Gastrocnemius medialis (tissue), 4 donors: ENCODE measurements at regions not wholly inside any gene's neighbourhood (a gene's known extent, or its start where the extent isn't known, plus 50 kb on each side); places are given as distances from the start of the nearest gene placed in this dataset.

Experiments used
- ATAC-seq, 2 donors: fragments of 150-250 bp; one replicate each; pipeline ENCODE4 v1.9.1; 2016
- DNase-seq, 2 donors: peaks; one replicate each; pipeline ENCODE4 v3.0.0-alpha.2; 2019
- H3K27ac ChIP-seq, 4 donors: fragments of 200-600 bp; sonication (generic); 1 replicate in 1 of 4; 2 replicates in 3 of 4; pipeline ENCODE4 v1.5.1; 2016 to 2018; ENCODE audit warnings: mild to moderate bottlenecking in 2 of 4, moderate library complexity in 1 of 4
- H3K27me3 ChIP-seq, 3 donors: fragments of 200-600 bp; sonication (generic) in 2 of 3; 1 replicate in 1 of 3; 2 replicates in 2 of 3; pipeline versions ENCODE4 v1.5.1 to v1.6.0; 2016 to 2019; ENCODE audit warnings: mild to moderate bottlenecking in 1 of 3, moderate library complexity in 1 of 3
- H3K36me3 ChIP-seq, 2 donors: fragments of 200-600 bp; sonication (generic) in 1 of 2; one replicate each; pipeline ENCODE4 v1.5.1; 2017 to 2018
- H3K4me1 ChIP-seq, 2 donors: fragments of 200-600 bp; sonication (generic) in 1 of 2; one replicate each; pipeline ENCODE4 v1.5.1; 2016 to 2017; ENCODE audit warnings: mild to moderate bottlenecking in 2 of 2
- H3K4me3 ChIP-seq, 4 donors: fragments of 200-600 bp; sonication (generic) in 3 of 4; 1 replicate in 1 of 4; 2 replicates in 3 of 4; pipeline ENCODE4 v1.5.1; 2016 to 2019; ENCODE audit warnings: mild to moderate bottlenecking in 2 of 4
- H3K9me3 ChIP-seq, 3 donors: fragments of 200-600 bp; sonication (generic) in 2 of 3; 1 replicate in 1 of 3; 2 replicates in 2 of 3; pipeline ENCODE4 v1.5.1; 2016 to 2019
- CTCF ChIP-seq, 5 experiments: fragments of 450-650 bp in 3 of 5; fragments of 200-600 bp in 2 of 5; sonication (generic) in 2 of 5; IDR thresholded peaks in 4 of 5; conservative IDR thresholded peaks in 1 of 5; 1 replicate in 4 of 5; 2 replicates in 1 of 5; pipeline ENCODE4 v1.5.1; 2016 to 2019; ENCODE audit warnings: antibody characterized with exemption in 5 of 5, mild to moderate bottlenecking in 3 of 5, moderate library complexity in 3 of 5
- POLR2A ChIP-seq, 2 donors: fragments of 450-650 bp; IDR thresholded peaks; one replicate each; pipeline ENCODE4 v1.6.1; 2017; ENCODE audit warnings: antibody characterized with exemption in 2 of 2, mild to moderate bottlenecking in 2 of 2, moderate library complexity in 2 of 2
- in situ Hi-C, 4 donors: fragments of 200-750 bp; cut with MboI; loops; one replicate each; pipeline versions ENCODE4 v1.15.0 to v1.8.0; 2017; ENCODE audit warnings: low sequenced_read_pairs in 4 of 4
- intact Hi-C: fragments of 100-400 bp; cut with DNase I; formaldehyde crosslinking; loops from one replicate; pipeline ENCODE4 v1.15.1; 2023; ENCODE audit warnings: low total_unique reads

- ATAC-seq, result no peak
- in situ Hi-C loops, result no loop called here
- no peak for DNase-seq
- Histone ChIP-seq H3K27ac (no peak overlapping the region), H3K9me3 (no peaks in the 10 kb centered on the region), H3K36me3 (no peaks in the 10 kb centered on the region), H3K27me3 (no peaks in the 10 kb centered on the region), H3K4me3 (no peak overlapping the region), H3K4me1 (no peaks in the 10 kb centered on the region)
- no peak for TF ChIP-seq CTCF (IDR thresholded peaks at IDR 0.05 in 4 of 5, conservative IDR thresholded peaks at IDR 0.05 in 1 of 5)
- no peak for TF ChIP-seq POLR2A (IDR thresholded peaks at IDR 0.05)
- intact Hi-C loops, result no loop called here
Measured at GRCh38 chr5:27821681-27822080, 783.3 kb upstream of the CDH9 start.

- no peaks in the 10 kb centered on the region for H3K9me3 ChIP-seq
- intact Hi-C loops (no loop called here), in situ Hi-C loops (no loop called here)
- H3K4me3 ChIP-seq, result no peak overlapping the region
- ATAC-seq (no peak), DNase-seq (no peak)
- no peaks in the 10 kb centered on the region for H3K27me3 ChIP-seq
- H3K27ac ChIP-seq, result no peak overlapping the region
- TF ChIP-seq POLR2A (IDR thresholded peaks at IDR 0.05), result no peak
- no peak for TF ChIP-seq CTCF (IDR thresholded peaks at IDR 0.05 in 4 of 5, conservative IDR thresholded peaks at IDR 0.05 in 1 of 5)
- H3K36me3 ChIP-seq, result no peaks in the 10 kb centered on the region
- no peaks in the 10 kb centered on the region for H3K4me1 ChIP-seq
Measured at GRCh38 chr5:27818888-27819287, 780.5 kb upstream of the CDH9 start.

- no peak for ATAC-seq
- Histone ChIP-seq H3K9me3 (no peaks in the 10 kb centered on the region), H3K4me1 (no peaks in the 10 kb centered on the region), H3K4me3 (no peak overlapping the region), H3K27me3 (no peaks in the 10 kb centered on the region), H3K36me3 (no peaks in the 10 kb centered on the region), H3K27ac (no peak overlapping the region)
- no peak for DNase-seq
- intact Hi-C loops (no loop called here), in situ Hi-C loops (no loop called here)
- TF ChIP-seq CTCF (IDR thresholded peaks at IDR 0.05 in 4 of 5, conservative IDR thresholded peaks at IDR 0.05 in 1 of 5) (no peak), POLR2A (IDR thresholded peaks at IDR 0.05) (no peak)
Measured at GRCh38 chr5:27814983-27815382, 776.6 kb upstream of the CDH9 start.

- ATAC-seq, result no peak
- intact Hi-C loops (no loop called here), in situ Hi-C loops (no loop called here)
- Histone ChIP-seq H3K36me3 (no peaks in the 10 kb centered on the region), H3K27ac (no peak overlapping the region), H3K4me3 (no peak overlapping the region), H3K4me1 (no peaks in the 10 kb centered on the region), H3K9me3 (no peaks in the 10 kb centered on the region), H3K27me3 (no peaks in the 10 kb centered on the region)
- TF ChIP-seq CTCF (IDR thresholded peaks at IDR 0.05 in 4 of 5, conservative IDR thresholded peaks at IDR 0.05 in 1 of 5) (no peak), POLR2A (IDR thresholded peaks at IDR 0.05) (no peak)
- DNase-seq, result no peak
Measured at GRCh38 chr5:27814286-27814685, 775.9 kb upstream of the CDH9 start.

GRCh38 chr5:27810458-27810857 lies 772.1 kb upstream of the CDH9 start:
- H3K27ac ChIP-seq, result no peak overlapping the region
- in situ Hi-C loops, result no loop called here
- ATAC-seq (no peak), DNase-seq (no peak)
- intact Hi-C loops, result no loop called here
- TF ChIP-seq POLR2A (IDR thresholded peaks at IDR 0.05) (no peak), CTCF (IDR thresholded peaks at IDR 0.05 in 4 of 5, conservative IDR thresholded peaks at IDR 0.05 in 1 of 5) (no peak)
- no peak overlapping the region for H3K4me3 ChIP-seq
- no peaks in the 10 kb centered on the region for H3K4me1 ChIP-seq
- H3K36me3 ChIP-seq, result no peaks in the 10 kb centered on the region
- no peaks in the 10 kb centered on the region for H3K9me3 ChIP-seq
- H3K27me3 ChIP-seq, result no peaks in the 10 kb centered on the region
